Uterus (tissue), 2 donors: ENCODE measurements at regions not wholly inside any gene's neighbourhood (a gene's known extent, or its start where the extent isn't known, plus 50 kb on each side); places are given as distances from the start of the nearest gene placed in this dataset.

Source experiments
- CTCF ChIP-seq, 4 experiments: fragments of 200-600 bp in 2 of 4; fragments of 450-650 bp in 2 of 4; sonication (generic) in 2 of 4; IDR thresholded peaks; one replicate each; pipeline ENCODE4 v1.5.1; 2016 to 2019; ENCODE audit warnings: antibody characterized with exemption in 4 of 4, mild to moderate bottlenecking in 2 of 4, moderate library complexity in 1 of 4
- POLR2A ChIP-seq, 2 donors: fragments of 450-650 bp; IDR thresholded peaks; one replicate each; pipeline ENCODE4 v1.6.1; 2016; ENCODE audit warnings: antibody characterized with exemption in 2 of 2, mild to moderate bottlenecking in 1 of 2, moderate library complexity in 1 of 2

GRCh38 chr5:38780316-38780715, 65.5 kb upstream of the OSMR start:
- TF ChIP-seq CTCF (IDR thresholded peaks at IDR 0.05) = no peak
- no peak for TF ChIP-seq POLR2A (IDR thresholded peaks at IDR 0.05)
